ENCODE measurements at regions not wholly inside any gene's neighbourhood (a gene's known extent, or its start where the extent isn't known, plus 50 kb on each side); places are given as distances from the start of the nearest gene placed in this dataset.

- TF ChIP-seq KDM5B (CRISPR knock-in tag; IDR thresholded peaks at IDR 0.05; ENCODE audit: borderline replicate concordance) (0 out of 2 replicates have a peak, but pooled peaks have one; percentile 7), ZNF788 (CRISPR knock-in tag; IDR thresholded peaks at IDR 0.05; ENCODE audit: borderline replicate concordance) (peak; percentile 84; the same call in 1 of the 2 replicates), SNAI1 (CRISPR knock-in tag; IDR thresholded peaks at IDR 0.05; ENCODE audit: borderline replicate concordance) (no peak), E2F2 (CRISPR knock-in tag; IDR thresholded peaks at IDR 0.05; ENCODE audit: borderline replicate concordance) (no peak), MNT (IDR thresholded peaks at IDR 0.05) (0 out of 2 replicates have a peak, but pooled peaks have one; percentile 7), ZNF891 (CRISPR knock-in tag; IDR thresholded peaks at IDR 0.05) (no peak), ELF4 (CRISPR knock-in tag; IDR thresholded peaks at IDR 0.05; ENCODE audit: borderline replicate concordance) (no peak), ZBTB34 (CRISPR knock-in tag; IDR thresholded peaks at IDR 0.05) (peak; percentile 87; the same call in 1 of the 2 replicates), RBFOX2 (IDR thresholded peaks at IDR 0.05; ENCODE audit: low read depth, low read length) (no peak), TEAD2 (CRISPR knock-in tag; IDR thresholded peaks at IDR 0.05) (no peak), AKAP8 (CRISPR knock-in tag; IDR thresholded peaks at IDR 0.05) (no peak), ZNF576 (CRISPR knock-in tag; IDR thresholded peaks at IDR 0.05) (no peak), ZNF841 (CRISPR knock-in tag; IDR thresholded peaks at IDR 0.05; ENCODE audit: borderline replicate concordance) (no peak), REL (CRISPR knock-in tag; conservative IDR thresholded peaks at IDR 0.05) (no peak), ZNF275 (CRISPR knock-in tag; IDR thresholded peaks at IDR 0.05; ENCODE audit: borderline replicate concordance) (0 out of 2 replicates have a peak, but pooled peaks have one; percentile 16), AFF4 (CRISPR knock-in tag; IDR thresholded peaks at IDR 0.05) (0 out of 2 replicates have a peak, but pooled peaks have one; percentile 79), MAFK (conservative IDR thresholded peaks at IDR 0.05 in 1 of 2, IDR thresholded peaks at IDR 0.05 in 1 of 2; ENCODE audit: low read length in 2 of 2) (no peak), ADNP (CRISPR knock-in tag; IDR thresholded peaks at IDR 0.05) (no peak)
Observed at GRCh38 chr1:56414728-56415224, 164.6 kb downstream of the PLPP3 start (continued).
